Ovary (tissue), 3 donors: ENCODE measurements at regions not wholly inside any gene's neighbourhood (a gene's known extent, or its start where the extent isn't known, plus 50 kb on each side); places are given as distances from the start of the nearest gene placed in this dataset.

Experiments
- EP300 ChIP-seq: sonication (generic); formaldehyde crosslinking; IDR thresholded peaks from one replicate; pipeline ENCODE4 v1.6.1; 2017; ENCODE audit warnings: antibody characterized with exemption
- POLR2A ChIP-seq: fragments of 450-650 bp; IDR thresholded peaks from one replicate; pipeline ENCODE4 v1.6.1; 2017; ENCODE audit warnings: antibody characterized with exemption, mild to moderate bottlenecking, moderate library complexity
- TF ChIP-seq, protein P1 (sequence below), 3 donors: fragments of 450-650 bp in 2 of 3; fragments of 200-600 bp in 1 of 3; IDR thresholded peaks; one replicate each; pipeline versions ENCODE4 v1.5.1 to v1.8.0; 2016 to 2022; ENCODE audit warnings: antibody characterized with exemption in 3 of 3, mild to moderate bottlenecking in 1 of 3
- donor health status: DM: no; HTN: no; CAD: no.

DNA sequence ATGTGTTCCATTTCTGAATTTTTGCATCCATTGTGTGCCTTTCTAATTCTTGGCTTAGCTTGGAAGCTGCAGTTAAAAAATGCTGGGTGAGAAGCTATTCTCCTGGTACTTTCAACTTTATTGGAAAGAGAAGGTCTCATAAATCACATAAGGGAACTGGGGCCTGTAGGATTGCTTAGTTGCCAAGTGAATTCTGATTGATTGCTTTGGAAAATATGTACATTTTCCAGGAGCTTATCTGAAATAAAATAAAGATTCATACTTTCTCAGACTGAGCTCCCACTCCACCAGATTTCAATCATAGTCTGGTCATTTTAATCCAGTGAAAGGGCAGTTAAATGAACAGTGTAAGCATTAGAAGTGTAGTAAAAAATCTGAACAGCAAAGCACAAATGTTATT lies 50.0 kb upstream of the PRICKLE1 start:
- TF ChIP-seq, protein P1, sequence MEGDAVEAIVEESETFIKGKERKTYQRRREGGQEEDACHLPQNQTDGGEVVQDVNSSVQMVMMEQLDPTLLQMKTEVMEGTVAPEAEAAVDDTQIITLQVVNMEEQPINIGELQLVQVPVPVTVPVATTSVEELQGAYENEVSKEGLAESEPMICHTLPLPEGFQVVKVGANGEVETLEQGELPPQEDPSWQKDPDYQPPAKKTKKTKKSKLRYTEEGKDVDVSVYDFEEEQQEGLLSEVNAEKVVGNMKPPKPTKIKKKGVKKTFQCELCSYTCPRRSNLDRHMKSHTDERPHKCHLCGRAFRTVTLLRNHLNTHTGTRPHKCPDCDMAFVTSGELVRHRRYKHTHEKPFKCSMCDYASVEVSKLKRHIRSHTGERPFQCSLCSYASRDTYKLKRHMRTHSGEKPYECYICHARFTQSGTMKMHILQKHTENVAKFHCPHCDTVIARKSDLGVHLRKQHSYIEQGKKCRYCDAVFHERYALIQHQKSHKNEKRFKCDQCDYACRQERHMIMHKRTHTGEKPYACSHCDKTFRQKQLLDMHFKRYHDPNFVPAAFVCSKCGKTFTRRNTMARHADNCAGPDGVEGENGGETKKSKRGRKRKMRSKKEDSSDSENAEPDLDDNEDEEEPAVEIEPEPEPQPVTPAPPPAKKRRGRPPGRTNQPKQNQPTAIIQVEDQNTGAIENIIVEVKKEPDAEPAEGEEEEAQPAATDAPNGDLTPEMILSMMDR (IDR thresholded peaks at IDR 0.05): no peak
- TF ChIP-seq POLR2A (no peak), EP300 (no peak)
